GM12878 (cell line): ENCODE measurements at regions not wholly inside any gene's neighbourhood (a gene's known extent, or its start where the extent isn't known, plus 50 kb on each side); places are given as distances from the start of the nearest gene placed in this dataset.
"Not testable (repeated sequence)": the region's sequence is repeated elsewhere in the genome, so short reads cannot be mapped to it uniquely, and the experiment has no call there.

Source experiments
- ATAC-seq: fragments of 200-7000 bp; cut with Tn5 transposase; 3 replicates; pipeline ENCODE4 v1.9.1; 2020; ENCODE audit warnings: mild to moderate bottlenecking, moderate library complexity
- BruUV-seq: library from RNA; stranded (reverse); fragments of 400-500 nt; replicated peaks from 2 replicates; lab custom pipeline; 2021; lab: Mats Ljungman, UMichigan
- CTCF ChIA-PET: fragments of 300-600 bp; sonication (Branson Sonifier 250); formaldehyde crosslinking; extraction: SDS; loops from one replicate; lab custom pipeline; 2021; ENCODE audit warnings: inconsistent platforms; lab: Yijun Ruan, JAX
- POLR2A ChIA-PET: fragments of 350-600 bp; formaldehyde crosslinking; extraction: SDS; loops from one replicate; lab custom pipeline; 2021; ENCODE audit warnings: inconsistent platforms; lab: Charles Lee
- RAD21 ChIA-PET: fragments of 300-600 bp; sonication (Branson Sonifier 250); formaldehyde crosslinking; loops from one replicate; lab custom pipeline; 2023; ENCODE audit warnings: antibody characterized with exemption; ENCODE audit not compliant: unreplicated experiment; lab: Charles Lee
- SMC1A ChIA-PET: fragments of 300-600 bp; sonication (Branson Sonifier 250); formaldehyde crosslinking; loops from one replicate; lab custom pipeline; 2023; ENCODE audit not compliant: unreplicated experiment, uncharacterized antibody; lab: Charles Lee
- DNase-seq: peaks from one replicate; pipeline ENCODE4 v3.0.0-alpha.2; 2011; ENCODE audit warnings: low read depth, low spot score
- FAIRE-seq: peaks from 3 replicates; lab custom pipeline; 2011; peaks lifted over from hg19 to GRCh38; lab: Jason Lieb, UNC
- H2AFZ ChIP-seq: 2 replicates; pipeline ENCODE4 v1.6.0; 2011; ENCODE audit warnings: low read depth, low read length, control low read depth; ENCODE audit not compliant: control insufficient read depth
- H3K27ac ChIP-seq: 2 replicates; pipeline ENCODE4 v1.5.1; 2011; ENCODE audit warnings: control low read depth; ENCODE audit not compliant: control insufficient read depth, insufficient read depth
- H3K27me3 ChIP-seq, 2 experiments: replicated peaks in 1 of 2; 2 replicates each; pipeline versions ENCODE4 v1.6.0 to v1.6.1; 2011; ENCODE audit warnings: low read length in 1 of 2; ENCODE audit not compliant: control insufficient read depth in 2 of 2, insufficient read depth in 2 of 2
- H3K36me3 ChIP-seq, 2 experiments: 2 replicates each; pipeline ENCODE4 v1.5.1; 2011; ENCODE audit warnings: low read length in 1 of 2; ENCODE audit not compliant: control insufficient read depth in 2 of 2, insufficient read depth in 2 of 2
- H3K4me1 ChIP-seq: 2 replicates; pipeline ENCODE4 v1.6.1; 2011; ENCODE audit warnings: mild to moderate bottlenecking, low read length, moderate library complexity, mixed read lengths; ENCODE audit not compliant: control insufficient read depth, insufficient read depth
- H3K4me2 ChIP-seq: 2 replicates; pipeline ENCODE4 v1.6.0; 2011; ENCODE audit warnings: control low read depth; ENCODE audit not compliant: control insufficient read depth, insufficient read depth
- H3K4me3 ChIP-seq: fragments of 200-600 bp; sonication (generic); 2 replicates; pipeline ENCODE4 v1.5.1; 2016
- H3K79me2 ChIP-seq: 2 replicates; pipeline ENCODE4 v1.6.0; 2011; ENCODE audit warnings: low read length; ENCODE audit not compliant: control insufficient read depth, insufficient read depth
- H3K9ac ChIP-seq: 2 replicates; pipeline ENCODE4 v1.8.0; 2011; ENCODE audit warnings: low read length, control low read depth, mixed read lengths; ENCODE audit not compliant: control insufficient read depth, insufficient read depth
- H3K9me3 ChIP-seq: replicated peaks from 3 replicates; pipeline ENCODE4 v1.5.1; 2011; ENCODE audit warnings: mild to moderate bottlenecking, low read length; ENCODE audit not compliant: control insufficient read depth, insufficient read depth
- H4K20me1 ChIP-seq: 2 replicates; pipeline ENCODE4 v1.6.0; 2011; ENCODE audit not compliant: control insufficient read depth, insufficient read depth
- BRCA1 ChIP-seq: IDR thresholded peaks from 2 replicates; pipeline ENCODE4 v1.6.1; 2011; ENCODE audit warnings: low read depth, low read length, improper control_type of control experiment
- FOXM1 ChIP-seq: IDR thresholded peaks from 2 replicates; pipeline ENCODE4 v1.6.1; 2012; ENCODE audit warnings: low read depth, mild to moderate bottlenecking, inconsistent platforms, low read length, moderate library complexity
- IRF5 ChIP-seq: fragments of 450-650 bp; IDR thresholded peaks from 2 replicates; pipeline ENCODE4 v1.6.1; 2017; ENCODE audit warnings: borderline replicate concordance
- LARP7 ChIP-seq: fragments of 450-650 bp; IDR thresholded peaks from 2 replicates; pipeline ENCODE4 v1.6.1; 2017; ENCODE audit warnings: mild to moderate bottlenecking
- MTA2 ChIP-seq: fragments of 450-650 bp; IDR thresholded peaks from 2 replicates; pipeline ENCODE4 v1.6.1; 2016; ENCODE audit warnings: low read depth, mild to moderate bottlenecking, moderate library complexity
- POLR2AphosphoS5 ChIP-seq: IDR thresholded peaks from 2 replicates; pipeline ENCODE4 v1.6.1; 2011; ENCODE audit warnings: mild to moderate bottlenecking, low read length, inconsistent platforms
- PRDM15 ChIP-seq: fragments of 450-650 bp; formaldehyde crosslinking; IDR thresholded peaks from 2 replicates; pipeline ENCODE4 v1.4.0; 2020; ENCODE audit warnings: mild to moderate bottlenecking, moderate library complexity
- SIX5 ChIP-seq: IDR thresholded peaks from 2 replicates; pipeline ENCODE4 v1.6.1; 2011; ENCODE audit warnings: mild to moderate bottlenecking, low read depth, low read length, moderate library complexity; ENCODE audit not compliant: severe bottlenecking
- ZBED1 ChIP-seq: IDR thresholded peaks from 2 replicates; pipeline ENCODE4 v1.6.1; 2016; ENCODE audit warnings: borderline replicate concordance
- WGBS: methylation state at CpG from one replicate; pipeline ENCODE4 v1.1.6; 2016; ENCODE audit warnings: low lambda C conversion rate; ENCODE audit not compliant: insufficient replicate concordance, insufficient coverage; ENCODE audit errors: missing lambda C conversion rate; 5-methylcytosine and 5-hydroxymethylcytosine counted together
- in situ Hi-C: fragments of 300-500 bp; cut with MboI; formaldehyde crosslinking; loops from 9 replicates; pipeline ENCODE4 v1.14.3; 2018; ENCODE audit warnings: mixed read lengths
- intact Hi-C: fragments of 100-400 bp; cut with micrococcal nuclease; formaldehyde crosslinking; loops from one replicate; pipeline ENCODE4 v1.14.2; 2022; ENCODE audit not compliant: unreplicated experiment

- SMC1A ChIA-PET, POLR2A ChIA-PET, H3K27ac ChIP-seq, ATAC-seq, RAD21 ChIA-PET, H3K9ac ChIP-seq, DNase-seq, H3K4me1 ChIP-seq, CTCF ChIA-PET, H4K20me1 ChIP-seq, in situ Hi-C loops, FAIRE-seq, BruUV-seq, H3K4me2 ChIP-seq, H3K27me3 ChIP-seq, intact Hi-C loops, H2AFZ ChIP-seq, H3K36me3 ChIP-seq, H3K9me3 ChIP-seq, H3K4me3 ChIP-seq, H3K79me2 ChIP-seq: not testable (repeated sequence)
- 17% methylated on average over 5 of the region's 5 CpGs for WGBS
Observed at GRCh38 chr21:27338007-27338406, 371.1 kb upstream of the ADAMTS5 start.

DNA sequence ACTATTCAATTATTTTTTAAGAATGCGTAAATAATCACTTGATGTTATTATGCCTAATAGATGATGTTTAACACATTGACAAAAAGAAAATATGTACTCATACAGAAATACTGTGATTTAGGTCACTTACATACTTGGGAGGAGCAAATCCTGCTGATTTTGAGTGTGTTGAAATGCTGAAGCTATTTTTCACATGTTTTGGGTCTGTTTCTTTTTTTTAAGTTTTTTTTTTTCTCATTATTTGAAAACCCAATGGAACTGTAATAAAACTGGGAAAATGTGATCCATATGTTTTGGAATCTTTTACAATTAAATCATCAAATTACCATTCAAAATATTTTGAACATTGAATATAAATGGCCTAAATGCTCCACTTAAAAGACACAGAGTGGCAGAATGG is 366.2 kb upstream of the ADAMTS5 start:
- CTCF ChIA-PET = no interaction called here

More for the DNA sequence above, 366.2 kb upstream of the ADAMTS5 start:
- SMC1A ChIA-PET = no interaction called here
- no peak overlapping the region for H3K27ac ChIP-seq
- no peaks in the 10 kb centered on the region for H3K79me2 ChIP-seq
- whole genome bisulfite sequencing = 94% methylated on average over 1 of the region's 1 CpG
- POLR2A ChIA-PET = no interaction called here
- FAIRE-seq (no peak), ATAC-seq (no peak), DNase-seq (no peak)
- BruUV-seq = no TSS peak
- H2AFZ ChIP-seq = no peak overlapping the region
- no peaks in the 10 kb centered on the region; the same call in 2 of the 3 replicates for H3K9me3 ChIP-seq
- no peak overlapping the region for H3K4me3 ChIP-seq
- H3K4me2 ChIP-seq = no peak overlapping the region
- H3K36me3 ChIP-seq = no peaks in the 10 kb centered on the region
- no peak overlapping the region for H3K9ac ChIP-seq
- H4K20me1 ChIP-seq = no peaks in the 10 kb centered on the region
- TF ChIP-seq BRCA1 (no peak), IRF5 (no peak), SIX5 (no peak), LARP7 (no peak), FOXM1 (no peak), PRDM15 (CRISPR knock-in tag) (no peak), MTA2 (no peak), POLR2AphosphoS5 (no peak), ZBED1 (no peak)
- no peaks in the 10 kb centered on the region for H3K4me1 ChIP-seq
- intact Hi-C loops = no loop called here
- in situ Hi-C loops = no loop called here
- RAD21 ChIA-PET = no interaction called here
- H3K27me3 ChIP-seq = no peaks in the 10 kb centered on the region
